ENCODE measurements at regions not wholly inside any gene's neighbourhood (a gene's known extent, or its start where the extent isn't known, plus 50 kb on each side); places are given as distances from the start of the nearest gene placed in this dataset.

GRCh38 chr4:19010761-19011160 lies 989.2 kb upstream of the LCORL start:
- no peak for DNase-seq (ENCODE audit: low read depth in 3 of 3, low spot score in 1 of 3)

GRCh38 chr4:19009881-19010280 lies 988.3 kb upstream of the LCORL start:
- no peak for DNase-seq (ENCODE audit: low read depth in 3 of 3, low spot score in 1 of 3)

GRCh38 chr4:19005211-19005610 lies 983.7 kb upstream of the LCORL start:
- no peak for DNase-seq (ENCODE audit: low read depth in 3 of 3, low spot score in 1 of 3)

- no peak for DNase-seq (ENCODE audit: low read depth in 3 of 3, low spot score in 1 of 3)
These were observed 980.6 kb upstream of the LCORL start for GRCh38 chr4:19002170-19002569.

GRCh38 chr4:18999595-18999994 lies 978.0 kb upstream of the LCORL start:
- DNase-seq (ENCODE audit: low read depth in 3 of 3, low spot score in 1 of 3): no peak

- no peak for DNase-seq (ENCODE audit: low read depth in 3 of 3, low spot score in 1 of 3)
These were observed 959.7 kb upstream of the LCORL start for GRCh38 chr4:18981234-18981615.

- no peak for DNase-seq (ENCODE audit: low read depth in 3 of 3, low spot score in 1 of 3)
These were observed 959.1 kb upstream of the LCORL start for GRCh38 chr4:18980516-18981233.

- no peak for DNase-seq (ENCODE audit: low read depth in 3 of 3, low spot score in 1 of 3)
These were observed 955.3 kb upstream of the LCORL start for GRCh38 chr4:18976884-18977283.

- no peak for DNase-seq (ENCODE audit: low read depth in 3 of 3, low spot score in 1 of 3)
These were observed 954.6 kb upstream of the LCORL start for GRCh38 chr4:18975916-18976808.

GRCh38 chr4:18973296-18973695 lies 951.7 kb upstream of the LCORL start:
- no peak for DNase-seq (ENCODE audit: low read depth in 3 of 3, low spot score in 1 of 3)

GRCh38 chr4:18961879-18962278 lies 940.3 kb upstream of the LCORL start:
- no peak for DNase-seq (ENCODE audit: low read depth in 3 of 3, low spot score in 1 of 3)

GRCh38 chr4:18961266-18961665 lies 939.7 kb upstream of the LCORL start:
- DNase-seq (ENCODE audit: low read depth in 3 of 3, low spot score in 1 of 3): no peak

GRCh38 chr4:18957716-18958115 lies 936.2 kb upstream of the LCORL start:
- DNase-seq (ENCODE audit: low read depth in 3 of 3, low spot score in 1 of 3): no peak

- no peak for DNase-seq (ENCODE audit: low read depth in 3 of 3, low spot score in 1 of 3)
These were observed 933.0 kb upstream of the LCORL start for GRCh38 chr4:18954538-18954937.

GRCh38 chr4:18953613-18954012 lies 932.1 kb upstream of the LCORL start:
- no peak for DNase-seq (ENCODE audit: low read depth in 3 of 3, low spot score in 1 of 3)

- DNase-seq (ENCODE audit: low read depth in 3 of 3, low spot score in 1 of 3): no peak
These were observed 923.9 kb upstream of the LCORL start for GRCh38 chr4:18945464-18945863.

- DNase-seq (ENCODE audit: low read depth in 3 of 3, low spot score in 1 of 3): no peak
These were observed 921.3 kb upstream of the LCORL start for GRCh38 chr4:18942874-18943273.

- DNase-seq (ENCODE audit: low read depth in 3 of 3, low spot score in 1 of 3): no peak
These were observed 917.0 kb upstream of the LCORL start for GRCh38 chr4:18938343-18939099.

- DNase-seq (ENCODE audit: low read depth in 3 of 3, low spot score in 1 of 3): no peak
These were observed 916.2 kb upstream of the LCORL start for GRCh38 chr4:18937746-18938145.

- no peak for DNase-seq (ENCODE audit: low read depth in 3 of 3, low spot score in 1 of 3)
These were observed 915.5 kb upstream of the LCORL start for GRCh38 chr4:18937080-18937479.

- no peak for DNase-seq (ENCODE audit: low read depth in 3 of 3, low spot score in 1 of 3)
These were observed 914.2 kb upstream of the LCORL start for GRCh38 chr4:18935659-18936345.
